GM18951 (cell line): ENCODE measurements at regions not wholly inside any gene's neighbourhood (a gene's known extent, or its start where the extent isn't known, plus 50 kb on each side); places are given as distances from the start of the nearest gene placed in this dataset.

Experiments
- POLR2A ChIP-seq: IDR thresholded peaks from 4 replicates; pipeline ENCODE4 v1.6.1; 2011; ENCODE audit warnings: mild to moderate bottlenecking; ENCODE audit not compliant: insufficient read length, insufficient read depth; ENCODE audit errors: extremely low read depth
- in situ Hi-C: fragments of 300-500 bp; cut with MboI; formaldehyde crosslinking; loops from one replicate; pipeline ENCODE4 v1.12.0; 2022; ENCODE audit warnings: low sequenced_read_pairs, mixed read lengths, inconsistent platforms; ENCODE audit not compliant: unreplicated experiment

GRCh38 chr10:10811562-10811961 is 206.1 kb upstream of the CELF2 start:
- no peak for TF ChIP-seq POLR2A

GRCh38 chr10:10813656-10814055 is 204.0 kb upstream of the CELF2 start:
- in situ Hi-C loops: no loop called here
- no peak for TF ChIP-seq POLR2A

More at GRCh38 chr10:10811562-10811961, 206.1 kb upstream of the CELF2 start:
- in situ Hi-C loops: no loop called here

GRCh38 chr10:10814069-10814468 is 203.6 kb upstream of the CELF2 start:
- in situ Hi-C loops: no loop called here
- TF ChIP-seq POLR2A: no peak

- in situ Hi-C loops: no loop called here
- TF ChIP-seq POLR2A: no peak
Measured at GRCh38 chr10:10816447-10816846, 201.2 kb upstream of the CELF2 start.

GRCh38 chr10:10817609-10818008 is 200.1 kb upstream of the CELF2 start:
- no peak for TF ChIP-seq POLR2A
- in situ Hi-C loops: no loop called here

GRCh38 chr10:10818082-10818481 is 199.6 kb upstream of the CELF2 start:
- in situ Hi-C loops: no loop called here
- no peak for TF ChIP-seq POLR2A

GRCh38 chr10:10819206-10819856 is 198.3 kb upstream of the CELF2 start:
- in situ Hi-C loops: no loop called here
- no peak for TF ChIP-seq POLR2A

- in situ Hi-C loops: no loop called here
- no peak for TF ChIP-seq POLR2A
Measured at GRCh38 chr10:10821926-10822325, 195.7 kb upstream of the CELF2 start.

GRCh38 chr10:10824591-10825148 is 193.0 kb upstream of the CELF2 start:
- in situ Hi-C loops: no loop called here

GRCh38 chr10:10826125-10826524 is 191.5 kb upstream of the CELF2 start:
- in situ Hi-C loops: no loop called here
- TF ChIP-seq POLR2A: no peak

More at GRCh38 chr10:10824591-10825148, 193.0 kb upstream of the CELF2 start:
- TF ChIP-seq POLR2A: no peak

- no peak for TF ChIP-seq POLR2A
- in situ Hi-C loops: no loop called here
Measured at GRCh38 chr10:10828623-10829022, 189.0 kb upstream of the CELF2 start.

GRCh38 chr10:10829576-10829975 is 188.1 kb upstream of the CELF2 start:
- no peak for TF ChIP-seq POLR2A
- in situ Hi-C loops: no loop called here

- in situ Hi-C loops: no loop called here
- TF ChIP-seq POLR2A: no peak
Measured at GRCh38 chr10:10830293-10830986, 187.2 kb upstream of the CELF2 start.

- in situ Hi-C loops: no loop called here
- TF ChIP-seq POLR2A: no peak
Measured at GRCh38 chr10:10831085-10831484, 186.6 kb upstream of the CELF2 start.
